ENCODE measurements at regions not wholly inside any gene's neighbourhood (a gene's known extent, or its start where the extent isn't known, plus 50 kb on each side); places are given as distances from the start of the nearest gene placed in this dataset.
"Not testable (repeated sequence)": the region's sequence is repeated elsewhere in the genome, so short reads cannot be mapped to it uniquely, and the experiment has no call there.

- ATAC-seq: no peak
- no peak for DNase-seq (ENCODE audit: low spot score)
Measured at GRCh38 chr12:131527092-131527491, 183.8 kb upstream of the SFSWAP start.

- ATAC-seq (no peak), DNase-seq (ENCODE audit: low spot score) (no peak)
Measured at GRCh38 chr12:131527736-131528135, 183.2 kb upstream of the SFSWAP start.

GRCh38 chr12:131528144-131528543 lies 182.7 kb upstream of the SFSWAP start:
- no peak for DNase-seq (ENCODE audit: low spot score)
- ATAC-seq: no peak

GRCh38 chr12:131528667-131529066 lies 182.2 kb upstream of the SFSWAP start:
- no peak for ATAC-seq
- DNase-seq (ENCODE audit: low spot score): no peak

GRCh38 chr12:131529196-131530040 lies 181.5 kb upstream of the SFSWAP start:
- ATAC-seq: no peak
- no peak for DNase-seq (ENCODE audit: low spot score)

GRCh38 chr12:131530041-131530332 lies 180.9 kb upstream of the SFSWAP start:
- no peak for ATAC-seq

GRCh38 chr12:131530422-131530821 lies 180.5 kb upstream of the SFSWAP start:
- DNase-seq (ENCODE audit: low spot score) (no peak), ATAC-seq (no peak)

More at GRCh38 chr12:131530041-131530332, 180.9 kb upstream of the SFSWAP start:
- DNase-seq (ENCODE audit: low spot score): no peak

- no peak for DNase-seq (ENCODE audit: low spot score)
- ATAC-seq: no peak
Measured at GRCh38 chr12:131533139-131533538, 177.8 kb upstream of the SFSWAP start.

- no peak for ATAC-seq
- no peak for DNase-seq (ENCODE audit: low spot score)
Measured at GRCh38 chr12:131535779-131536178, 175.1 kb upstream of the SFSWAP start.

GRCh38 chr12:131536337-131536736 lies 174.6 kb upstream of the SFSWAP start:
- DNase-seq (ENCODE audit: low spot score): no peak
- no peak for ATAC-seq

GRCh38 chr12:131536766-131537165 lies 174.1 kb upstream of the SFSWAP start:
- ATAC-seq: no peak

GRCh38 chr12:131537267-131537958 lies 173.5 kb upstream of the SFSWAP start:
- no peak for DNase-seq (ENCODE audit: low spot score)
- ATAC-seq: no peak

More at GRCh38 chr12:131536766-131537165, 174.1 kb upstream of the SFSWAP start:
- no peak for DNase-seq (ENCODE audit: low spot score)

- ATAC-seq (no peak), DNase-seq (ENCODE audit: low spot score) (no peak)
Measured at GRCh38 chr12:131539381-131539780, 171.5 kb upstream of the SFSWAP start.

- ATAC-seq: no peak
- DNase-seq (ENCODE audit: low spot score): no peak
Measured at GRCh38 chr12:131540138-131540623, 170.7 kb upstream of the SFSWAP start.

- ATAC-seq; DNase-seq (ENCODE audit: low spot score): not testable (repeated sequence)
Measured at GRCh38 chr12:131541512-131541911, 169.4 kb upstream of the SFSWAP start.

- DNase-seq (ENCODE audit: low spot score): no peak
- ATAC-seq: no peak
Measured at GRCh38 chr12:131542351-131542750, 168.5 kb upstream of the SFSWAP start.

- ATAC-seq (no peak), DNase-seq (ENCODE audit: low spot score) (no peak)
Measured at GRCh38 chr12:131543040-131543439, 167.8 kb upstream of the SFSWAP start.

- DNase-seq (ENCODE audit: low spot score) (no peak), ATAC-seq (no peak)
Measured at GRCh38 chr12:131547555-131547954, 163.3 kb upstream of the SFSWAP start.

GRCh38 chr12:131550121-131550520 lies 160.8 kb upstream of the SFSWAP start:
- no peak for ATAC-seq
- DNase-seq (ENCODE audit: low spot score): no peak

GRCh38 chr12:131551675-131552491 lies 159.0 kb upstream of the SFSWAP start:
- DNase-seq (ENCODE audit: low spot score): no peak

GRCh38 chr12:131552492-131552863 lies 158.4 kb upstream of the SFSWAP start:
- ATAC-seq (no peak), DNase-seq (ENCODE audit: low spot score) (no peak)

More at GRCh38 chr12:131551675-131552491, 159.0 kb upstream of the SFSWAP start:
- ATAC-seq: no peak
